ENCODE measurements at regions not wholly inside any gene's neighbourhood (a gene's known extent, or its start where the extent isn't known, plus 50 kb on each side); places are given as distances from the start of the nearest gene placed in this dataset.
"Not testable (repeated sequence)": the region's sequence is repeated elsewhere in the genome, so short reads cannot be mapped to it uniquely, and the experiment has no call there.

GRCh38 chr4:164596927-164597326, 157.0 kb upstream of the SMIM31 start:
- no peak overlapping the region for H3K27ac ChIP-seq
- no peak for TF ChIP-seq CTCF (conservative IDR thresholded peaks at IDR 0.05)

- no peak overlapping the region for H3K27ac ChIP-seq
- no peak for TF ChIP-seq CTCF (conservative IDR thresholded peaks at IDR 0.05)
Observed at GRCh38 chr4:164601653-164602052, 152.3 kb upstream of the SMIM31 start.

GRCh38 chr4:164605791-164606190, 148.1 kb upstream of the SMIM31 start:
- H3K27ac ChIP-seq, result not testable (repeated sequence)

- TF ChIP-seq CTCF (conservative IDR thresholded peaks at IDR 0.05), result no peak
- H3K27ac ChIP-seq, result no peak overlapping the region
Observed at GRCh38 chr4:164606478-164606877, 147.5 kb upstream of the SMIM31 start.

GRCh38 chr4:164613256-164613655, 140.7 kb upstream of the SMIM31 start:
- TF ChIP-seq CTCF (conservative IDR thresholded peaks at IDR 0.05), result no peak
- no peak overlapping the region for H3K27ac ChIP-seq

- no peak overlapping the region for H3K27ac ChIP-seq
- no peak for TF ChIP-seq CTCF (conservative IDR thresholded peaks at IDR 0.05)
Observed at GRCh38 chr4:164613792-164614191, 140.1 kb upstream of the SMIM31 start.

- H3K27ac ChIP-seq, result no peak overlapping the region
- TF ChIP-seq CTCF (conservative IDR thresholded peaks at IDR 0.05), result no peak
Observed at GRCh38 chr4:164614329-164614728, 139.6 kb upstream of the SMIM31 start.

- TF ChIP-seq CTCF (conservative IDR thresholded peaks at IDR 0.05), result no peak
- H3K27ac ChIP-seq, result no peak overlapping the region
Observed at GRCh38 chr4:164614999-164615398, 138.9 kb upstream of the SMIM31 start.

All from VCaP (cell line).